Brain microvascular endothelial cell (primary cell): ENCODE measurements at regions not wholly inside any gene's neighbourhood (a gene's known extent, or its start where the extent isn't known, plus 50 kb on each side); places are given as distances from the start of the nearest gene placed in this dataset.

Experiments used
- DNase-seq: peaks from one replicate; pipeline ENCODE4 v3.0.0-alpha.2; 2020
- H3K27ac ChIP-seq: fragments of 250-450 bp; sonication (Bioruptor Pico); 2 replicates; pipeline ENCODE4 v1.5.1; 2020; ENCODE audit warnings: mild to moderate bottlenecking, moderate library complexity
- H3K27me3 ChIP-seq: fragments of 250-450 bp; sonication (Bioruptor Pico); replicated peaks from 2 replicates; pipeline ENCODE4 v1.5.1; 2020; ENCODE audit warnings: mild to moderate bottlenecking
- H3K36me3 ChIP-seq: fragments of 250-450 bp; sonication (Bioruptor Pico); replicated peaks from 2 replicates; pipeline ENCODE4 v1.5.1; 2020; ENCODE audit warnings: mild to moderate bottlenecking
- H3K4me3 ChIP-seq: 2 replicates; pipeline ENCODE4 v1.5.1; 2011; ENCODE audit warnings: low read depth, mild to moderate bottlenecking, control low read depth, low read length, moderate library complexity
- CTCF ChIP-seq: IDR thresholded peaks from 2 replicates; pipeline ENCODE4 v1.5.1; 2011; ENCODE audit warnings: low read depth, mild to moderate bottlenecking, moderate library complexity, low read length, control low read depth, inconsistent platforms; ENCODE audit errors: missing control alignments
- in situ Hi-C: cut with HindIII; loops from 2 replicates; pipeline ENCODE4 v1.10.0; 2017; ENCODE audit warnings: low sequenced_read_pairs, low pct_ligation_motif_present

GRCh38 chr5:148720257-148720656 lies 65.9 kb upstream of the HTR4 start:
- H3K27ac ChIP-seq: no peak overlapping the region
- H3K27me3 ChIP-seq: peaks cover 2% of the 10 kb centered on the region
- H3K36me3 ChIP-seq: no peaks in the 10 kb centered on the region
- in situ Hi-C loops: no loop called here
- no peak for TF ChIP-seq CTCF
- no peak overlapping the region for H3K4me3 ChIP-seq
- DNase-seq: no peak

GRCh38 chr5:148723143-148723542 lies 68.8 kb upstream of the HTR4 start:
- H3K27me3 ChIP-seq: peaks cover 2% of the 10 kb centered on the region
- no peak overlapping the region for H3K4me3 ChIP-seq
- H3K36me3 ChIP-seq: no peaks in the 10 kb centered on the region
- TF ChIP-seq CTCF: no peak
- no peak overlapping the region for H3K27ac ChIP-seq
- DNase-seq: no peak
- in situ Hi-C loops: no loop called here

- Histone ChIP-seq H3K36me3 (no peaks in the 10 kb centered on the region), H3K4me3 (no peak overlapping the region), H3K27me3 (peaks cover 2% of the 10 kb centered on the region), H3K27ac (no peak overlapping the region)
- in situ Hi-C loops: loop anchor here (25.0 kb wide), 2 partner anchors 288 to 387 kb away; no protein-coding TSS in a partner anchor
- no peak for TF ChIP-seq CTCF
- no peak for DNase-seq
Measured at GRCh38 chr5:148725675-148726074, 71.3 kb upstream of the HTR4 start.

GRCh38 chr5:148729182-148729581 lies 74.9 kb upstream of the HTR4 start:
- H3K36me3 ChIP-seq: no peaks in the 10 kb centered on the region
- in situ Hi-C loops: loop anchor here (25.0 kb wide), 2 partner anchors 292 to 383 kb away; no protein-coding TSS in a partner anchor
- DNase-seq: peak; percentile 14
- TF ChIP-seq CTCF: peak; percentile 57
- no peaks in the 10 kb centered on the region for H3K27me3 ChIP-seq
- no peak overlapping the region for H3K4me3 ChIP-seq
- no peak overlapping the region for H3K27ac ChIP-seq

- Histone ChIP-seq H3K27me3 (no peaks in the 10 kb centered on the region), H3K4me3 (no peak overlapping the region), H3K36me3 (no peaks in the 10 kb centered on the region), H3K27ac (no peak overlapping the region)
- DNase-seq: peak; percentile 56
- no peak for TF ChIP-seq CTCF
- in situ Hi-C loops: loop anchor here (25.0 kb wide), 2 partner anchors 293 to 382 kb away; no protein-coding TSS in a partner anchor
Measured at GRCh38 chr5:148730270-148730669, 75.9 kb upstream of the HTR4 start.
